GM18520 (cell line): ENCODE measurements at regions not wholly inside any gene's neighbourhood (a gene's known extent, or its start where the extent isn't known, plus 50 kb on each side); places are given as distances from the start of the nearest gene placed in this dataset.
"Not testable (repeated sequence)": the region's sequence is repeated elsewhere in the genome, so short reads cannot be mapped to it uniquely, and the experiment has no call there.

ENCODE experiments used
- ATAC-seq: cut with Tn5 transposase; IDR thresholded peaks from one replicate; pipeline ENCODE4 v1.9.1; 2021; ENCODE audit not compliant: unreplicated experiment

DNA sequence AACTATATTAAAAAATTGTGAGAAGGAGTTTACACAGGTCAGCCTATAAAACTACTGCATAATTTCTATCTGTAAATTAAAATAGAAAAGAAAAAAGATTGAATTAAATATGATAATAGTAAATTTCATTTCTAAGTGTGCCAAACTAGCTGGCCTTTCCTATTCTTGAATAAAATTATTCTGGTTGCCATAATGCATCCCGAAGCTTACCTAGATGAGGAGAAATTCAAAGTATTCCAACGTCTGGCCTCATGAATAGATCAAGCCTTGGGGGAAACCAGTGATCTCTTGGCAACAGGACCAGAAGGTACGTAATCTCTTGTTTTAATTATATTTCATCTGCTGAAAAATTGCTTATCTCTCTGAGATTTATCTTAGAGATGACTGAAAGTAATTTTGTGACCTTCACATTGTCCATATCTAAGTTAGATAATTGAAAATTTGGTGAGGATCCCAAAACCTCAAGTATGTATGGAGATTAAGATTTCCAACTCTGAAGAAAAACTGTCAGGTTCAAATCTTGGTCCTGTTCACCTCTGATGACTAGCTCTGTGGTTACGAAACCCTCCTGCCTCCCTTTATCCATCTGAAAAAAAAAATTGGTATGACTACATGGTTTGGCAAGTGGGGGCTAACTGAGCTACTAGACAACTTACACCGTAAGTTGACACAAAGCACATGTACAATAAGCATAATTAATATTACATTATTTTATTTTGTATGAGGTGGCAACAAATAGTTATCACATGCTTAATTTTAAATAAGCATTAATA, 891.4 kb upstream of the ADAMTS5 start:
- not testable (repeated sequence) for ATAC-seq

GRCh38 chr21:27856988-27857387, 890.1 kb upstream of the ADAMTS5 start:
- not testable (repeated sequence) for ATAC-seq

DNA sequence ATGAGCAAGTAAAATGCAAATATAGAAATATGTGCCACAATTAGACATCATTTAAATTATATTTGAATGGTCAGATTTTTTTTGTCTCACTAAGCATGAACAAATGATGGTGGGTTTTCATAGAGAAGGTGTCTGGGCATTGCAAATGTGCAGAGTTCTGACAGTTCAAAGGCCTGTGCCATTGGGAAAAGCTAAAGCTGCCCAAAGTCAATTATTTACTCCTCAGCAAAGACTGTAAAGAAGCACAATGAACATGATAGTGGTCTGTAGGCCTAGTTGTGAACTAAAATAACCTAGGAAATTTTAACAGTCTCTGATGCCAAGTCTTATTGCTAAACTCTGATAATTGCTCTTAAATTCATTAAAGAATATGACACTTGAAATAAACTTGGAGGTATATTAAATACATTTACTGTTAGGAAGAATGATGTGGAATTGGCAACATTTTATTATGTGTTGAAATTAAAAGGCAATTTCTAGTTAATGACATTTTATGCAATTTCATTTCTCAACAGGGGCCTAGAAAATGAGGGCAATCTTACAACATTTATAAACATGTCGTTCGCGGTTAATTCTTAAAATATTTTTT, 874.3 kb upstream of the ADAMTS5 start:
- no peak for ATAC-seq

DNA sequence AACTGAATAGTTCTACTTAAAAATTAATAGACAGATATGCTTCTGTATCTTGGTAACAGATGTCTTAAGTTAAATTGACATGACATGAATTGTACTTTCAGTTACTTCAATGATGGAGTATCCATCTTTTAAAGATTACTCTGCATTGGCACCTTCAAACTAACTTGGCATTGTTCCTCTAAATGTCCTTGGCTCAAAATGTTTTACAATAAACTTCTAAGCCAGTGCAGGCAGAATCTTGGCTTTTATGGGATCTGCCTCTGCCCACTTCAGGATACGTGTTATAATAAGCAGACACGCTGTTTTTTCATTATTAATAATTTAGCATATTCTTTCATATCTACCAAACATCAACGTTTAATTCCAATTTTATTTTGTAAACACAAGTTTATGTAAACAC, 873.4 kb upstream of the ADAMTS5 start:
- ATAC-seq = no peak

- no peak for ATAC-seq
Observed at GRCh38 chr21:27839512-27840115, 872.7 kb upstream of the ADAMTS5 start.

GRCh38 chr21:27838573-27838972, 871.7 kb upstream of the ADAMTS5 start:
- ATAC-seq = no peak

DNA sequence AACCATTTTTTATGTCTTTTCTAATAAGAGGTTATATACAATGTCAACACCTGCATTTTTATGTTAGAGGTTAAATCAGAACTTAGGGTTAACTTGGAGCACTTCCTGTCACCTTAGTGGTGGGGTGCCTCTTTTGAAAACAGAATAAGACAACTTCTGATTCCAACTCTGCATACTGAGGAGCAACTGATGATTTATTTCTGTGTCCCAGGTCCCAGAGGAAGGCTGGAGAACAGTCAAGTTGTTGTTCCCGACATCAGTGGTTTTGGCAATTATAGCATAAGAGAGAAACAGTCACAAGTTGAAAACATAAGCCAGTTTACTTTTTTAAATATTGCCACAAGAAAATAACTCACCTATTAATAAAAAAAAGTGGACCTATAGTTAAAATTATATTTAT, 871.0 kb upstream of the ADAMTS5 start:
- ATAC-seq = no peak

- no peak for ATAC-seq
Observed at GRCh38 chr21:27833298-27833697, 866.4 kb upstream of the ADAMTS5 start.

- ATAC-seq = no peak
Observed at GRCh38 chr21:27831816-27832569, 865.1 kb upstream of the ADAMTS5 start.

GRCh38 chr21:27831177-27831576, 864.3 kb upstream of the ADAMTS5 start:
- no peak for ATAC-seq

DNA sequence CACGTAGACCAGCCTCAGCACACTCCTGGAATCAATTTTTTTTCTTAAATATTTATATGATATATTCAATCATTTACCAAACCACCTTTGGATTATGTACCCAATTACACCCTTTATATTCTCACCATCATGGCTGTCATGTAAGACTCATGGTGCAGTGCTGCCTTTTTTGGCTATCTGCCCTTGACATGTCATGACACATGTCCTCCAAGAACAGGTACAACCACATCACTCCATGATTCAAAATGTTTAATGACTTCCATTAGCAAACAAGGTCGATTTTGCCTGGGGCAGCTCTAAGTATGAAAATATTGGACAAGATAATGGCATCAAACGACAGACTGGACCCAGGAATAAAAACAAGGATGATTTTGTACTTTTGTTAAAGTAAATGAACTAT, 861.1 kb upstream of the ADAMTS5 start:
- ATAC-seq = no peak

- no peak for ATAC-seq
Observed at GRCh38 chr21:27825035-27825434, 858.1 kb upstream of the ADAMTS5 start.

- no peak for ATAC-seq
Observed at GRCh38 chr21:27823652-27824201, 856.8 kb upstream of the ADAMTS5 start.

DNA sequence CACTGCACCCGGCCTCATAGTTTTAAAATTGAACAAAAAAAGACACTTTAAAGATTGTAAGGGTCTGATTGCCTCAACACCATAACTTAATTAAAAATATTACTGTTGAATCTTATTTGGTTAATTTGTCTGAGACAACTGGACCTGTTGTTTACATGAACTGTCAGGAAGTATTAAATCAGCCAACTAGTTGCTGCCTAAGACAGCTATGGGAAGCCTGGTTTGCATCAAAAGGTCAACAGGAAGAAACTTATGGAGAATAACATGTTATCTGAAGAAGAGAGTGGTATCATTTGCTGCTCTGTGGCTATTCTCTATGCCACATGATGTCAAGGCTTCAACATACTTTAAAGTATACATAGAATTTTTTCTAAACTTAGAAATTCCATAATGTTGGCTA, 853.5 kb upstream of the ADAMTS5 start:
- ATAC-seq = no peak

DNA sequence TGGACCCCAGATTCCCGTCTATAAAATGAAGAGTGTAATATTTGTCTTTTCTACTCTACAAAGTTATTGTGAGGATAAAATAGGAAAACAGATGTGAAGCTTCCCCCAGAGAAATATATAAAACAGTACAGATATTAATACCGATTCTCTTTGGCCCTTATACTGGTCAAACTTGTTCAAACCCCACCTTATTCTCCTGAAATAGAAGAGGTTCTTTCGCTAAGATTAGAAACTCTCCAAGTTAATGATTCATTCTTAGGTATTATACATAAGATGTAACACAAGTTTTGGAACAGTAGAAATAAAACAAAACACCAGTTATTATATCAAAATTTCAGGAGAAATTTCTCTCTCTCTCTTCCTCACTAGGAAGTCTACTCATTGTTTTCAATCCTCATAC, 852.4 kb upstream of the ADAMTS5 start:
- no peak for ATAC-seq

DNA sequence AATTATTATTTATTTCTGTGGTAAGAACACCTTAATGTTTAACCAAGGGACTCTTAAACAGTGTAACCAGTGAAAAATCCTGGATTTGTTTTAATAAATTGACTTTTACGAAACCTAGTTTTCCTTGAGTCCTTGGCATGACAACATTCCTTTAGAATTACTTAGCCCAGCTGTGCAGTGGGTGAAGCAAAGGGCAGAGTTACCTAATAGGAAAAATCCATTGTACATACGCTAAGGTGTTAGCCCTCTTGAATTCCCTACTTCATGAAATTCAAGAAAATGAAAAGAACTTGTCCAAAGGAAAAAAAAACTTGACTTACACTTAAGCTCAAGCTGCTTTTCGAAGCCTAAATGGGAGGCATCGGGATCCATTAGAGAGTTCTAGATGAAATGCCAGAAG, 852.0 kb upstream of the ADAMTS5 start:
- ATAC-seq = no peak

GRCh38 chr21:27817902-27818623, 851.2 kb upstream of the ADAMTS5 start:
- no peak for ATAC-seq

- ATAC-seq = no peak
Observed at GRCh38 chr21:27817074-27817473, 850.2 kb upstream of the ADAMTS5 start.

DNA sequence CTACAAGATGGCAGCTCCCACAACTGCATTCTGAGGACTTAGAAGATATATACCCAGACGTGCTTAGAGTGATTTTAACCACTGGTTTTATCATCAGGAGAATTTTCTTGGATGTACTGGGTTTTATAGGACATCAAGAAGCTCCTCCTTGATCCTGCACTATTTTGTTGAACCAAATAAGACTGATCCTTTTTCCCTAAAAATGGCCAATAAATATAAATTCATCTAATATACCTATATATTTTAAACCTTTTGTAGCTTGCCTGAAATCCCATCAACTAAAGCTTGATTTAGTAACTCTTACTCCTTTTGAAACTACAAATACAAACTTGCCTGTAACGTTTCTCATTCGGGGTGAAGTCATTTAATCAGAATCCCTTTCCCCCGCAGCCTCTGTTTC, 849.4 kb upstream of the ADAMTS5 start:
- ATAC-seq = no peak

- no peak for ATAC-seq
Observed at GRCh38 chr21:27814226-27814625, 847.3 kb upstream of the ADAMTS5 start.

GRCh38 chr21:27813750-27814149, 846.9 kb upstream of the ADAMTS5 start:
- no peak for ATAC-seq
